ENCODE measurements at regions not wholly inside any gene's neighbourhood (a gene's known extent, or its start where the extent isn't known, plus 50 kb on each side); places are given as distances from the start of the nearest gene placed in this dataset.

GRCh38 chr10:129272176-129272575 is 194.9 kb upstream of the MGMT start:
- H3K9me3 ChIP-seq (ENCODE audit: insufficient read depth, low read length) = no peaks in the 10 kb centered on the region
- no peaks in the 10 kb centered on the region for H3K27me3 ChIP-seq (ENCODE audit: low read depth, low read length)
- H4K20me1 ChIP-seq (ENCODE audit: insufficient read depth, low read length) = no peaks in the 10 kb centered on the region
- no peak for TF ChIP-seq CTCF (IDR thresholded peaks at IDR 0.05; ENCODE audit: low read depth, low read length)
- TF ChIP-seq EZH2phosphoT487 (IDR thresholded peaks at IDR 0.05; ENCODE audit: low read depth) = no peak
- H3K4me2 ChIP-seq (ENCODE audit: low read length) = no peak overlapping the region
- no peaks in the 10 kb centered on the region for H3K79me2 ChIP-seq (ENCODE audit: low read length)
- no peaks in the 10 kb centered on the region for H3K36me3 ChIP-seq (replicated peaks; ENCODE audit: low read depth, low read length)
- H3K4me3 ChIP-seq (ENCODE audit: low read length) = no peak overlapping the region
- no peak overlapping the region for H2AFZ ChIP-seq (ENCODE audit: low read depth, low read length)
- H3K9ac ChIP-seq (ENCODE audit: low read length) = no peak overlapping the region
- H3K4me1 ChIP-seq (ENCODE audit: low read length) = no peaks in the 10 kb centered on the region
- no peak overlapping the region for H3K27ac ChIP-seq (ENCODE audit: low read length)

DNA sequence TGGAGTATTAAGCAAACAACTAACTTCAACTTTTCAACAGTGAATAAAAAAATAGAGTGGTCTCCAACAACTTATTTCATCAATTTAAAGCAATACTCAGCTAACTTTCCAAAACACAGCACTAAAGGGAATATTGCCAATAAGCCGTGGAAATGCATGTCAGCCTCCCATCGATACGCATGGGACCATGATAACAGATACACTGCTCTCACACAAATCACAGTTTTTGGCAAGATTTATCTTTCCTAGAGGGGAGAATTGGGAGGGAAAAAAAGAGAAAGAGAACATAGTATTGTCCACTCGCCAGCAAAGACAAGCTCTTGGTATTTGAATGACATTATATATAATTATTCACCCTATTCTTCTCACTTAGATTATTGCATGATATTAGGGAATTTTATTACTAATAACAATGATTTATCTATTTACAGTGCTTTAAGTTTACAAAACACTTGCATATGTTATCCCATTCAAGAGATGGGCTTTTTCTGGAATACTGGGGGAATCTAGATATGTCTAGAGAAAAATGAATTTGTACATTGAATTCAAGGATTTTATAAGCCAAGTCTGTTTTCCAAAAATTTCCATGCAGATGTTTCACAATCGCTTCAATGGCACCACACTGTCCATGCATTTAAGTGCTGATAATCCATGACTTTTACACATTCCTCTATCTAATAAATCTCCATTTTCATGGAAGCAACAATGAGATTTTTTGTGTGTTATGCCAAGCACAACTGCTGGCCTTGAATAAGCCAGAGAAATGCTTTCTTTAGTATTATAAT is 194.0 kb upstream of the MGMT start:
- no peaks in the 10 kb centered on the region for H3K36me3 ChIP-seq (replicated peaks; ENCODE audit: low read depth, low read length)
- H2AFZ ChIP-seq (ENCODE audit: low read depth, low read length) = no peak overlapping the region
- H3K9me3 ChIP-seq (ENCODE audit: insufficient read depth, low read length) = no peaks in the 10 kb centered on the region
- H3K4me2 ChIP-seq (ENCODE audit: low read length) = no peak overlapping the region
- H3K4me3 ChIP-seq (ENCODE audit: low read length) = no peak overlapping the region
- no peaks in the 10 kb centered on the region for H3K4me1 ChIP-seq (ENCODE audit: low read length)
- no peaks in the 10 kb centered on the region for H3K27me3 ChIP-seq (ENCODE audit: low read depth, low read length)
- no peaks in the 10 kb centered on the region for H3K79me2 ChIP-seq (ENCODE audit: low read length)
- no peak overlapping the region for H3K27ac ChIP-seq (ENCODE audit: low read length)
- no peak overlapping the region for H3K9ac ChIP-seq (ENCODE audit: low read length)
- no peaks in the 10 kb centered on the region for H4K20me1 ChIP-seq (ENCODE audit: insufficient read depth, low read length)
- TF ChIP-seq CTCF (IDR thresholded peaks at IDR 0.05; ENCODE audit: low read depth, low read length) (no peak), EZH2phosphoT487 (IDR thresholded peaks at IDR 0.05; ENCODE audit: low read depth) (no peak)

GRCh38 chr10:129273860-129274259 is 193.2 kb upstream of the MGMT start:
- Histone ChIP-seq H3K36me3 (replicated peaks; ENCODE audit: low read depth, low read length) (no peaks in the 10 kb centered on the region), H3K9me3 (ENCODE audit: insufficient read depth, low read length) (no peaks in the 10 kb centered on the region), H2AFZ (ENCODE audit: low read depth, low read length) (no peak overlapping the region), H3K4me2 (ENCODE audit: low read length) (no peak overlapping the region), H3K27me3 (ENCODE audit: low read depth, low read length) (no peaks in the 10 kb centered on the region), H3K79me2 (ENCODE audit: low read length) (no peaks in the 10 kb centered on the region), H3K4me3 (ENCODE audit: low read length) (no peak overlapping the region), H3K27ac (ENCODE audit: low read length) (no peak overlapping the region), H4K20me1 (ENCODE audit: insufficient read depth, low read length) (no peaks in the 10 kb centered on the region), H3K9ac (ENCODE audit: low read length) (no peak overlapping the region), H3K4me1 (ENCODE audit: low read length) (no peaks in the 10 kb centered on the region)
- TF ChIP-seq EZH2phosphoT487 (IDR thresholded peaks at IDR 0.05; ENCODE audit: low read depth) = no peak
- TF ChIP-seq CTCF (IDR thresholded peaks at IDR 0.05; ENCODE audit: low read depth, low read length) = no peak

- TF ChIP-seq EZH2phosphoT487 (IDR thresholded peaks at IDR 0.05; ENCODE audit: low read depth) (no peak), CTCF (IDR thresholded peaks at IDR 0.05; ENCODE audit: low read depth, low read length) (no peak)
- Histone ChIP-seq H3K9ac (ENCODE audit: low read length) (no peak overlapping the region), H3K36me3 (replicated peaks; ENCODE audit: low read depth, low read length) (no peaks in the 10 kb centered on the region), H3K4me1 (ENCODE audit: low read length) (no peaks in the 10 kb centered on the region), H3K79me2 (ENCODE audit: low read length) (no peaks in the 10 kb centered on the region), H3K4me2 (ENCODE audit: low read length) (no peak overlapping the region), H4K20me1 (ENCODE audit: insufficient read depth, low read length) (no peaks in the 10 kb centered on the region), H3K27ac (ENCODE audit: low read length) (no peak overlapping the region), H3K4me3 (ENCODE audit: low read length) (no peak overlapping the region), H2AFZ (ENCODE audit: low read depth, low read length) (no peak overlapping the region), H3K9me3 (ENCODE audit: insufficient read depth, low read length) (no peaks in the 10 kb centered on the region), H3K27me3 (ENCODE audit: low read depth, low read length) (no peaks in the 10 kb centered on the region)
These were observed 192.1 kb upstream of the MGMT start for GRCh38 chr10:129274748-129275474.

Measured in OCI-LY3 (cell line).